ENCODE measurements at regions not wholly inside any gene's neighbourhood (a gene's known extent, or its start where the extent isn't known, plus 50 kb on each side); places are given as distances from the start of the nearest gene placed in this dataset.
"Not testable (repeated sequence)": the region's sequence is repeated elsewhere in the genome, so short reads cannot be mapped to it uniquely, and the experiment has no call there.

GRCh38 chr17:62149961-62150360 lies 84.9 kb upstream of the MED13 start:
- Histone ChIP-seq H3K27ac (no peak overlapping the region), H3K27me3 (no peaks in the 10 kb centered on the region), H3K9me3 (no peaks in the 10 kb centered on the region), H3K36me3 (no peaks in the 10 kb centered on the region), H3K4me3 (no peak overlapping the region), H3K4me1 (no peaks in the 10 kb centered on the region)
- intact Hi-C loops (cut with DNase I) = no loop called here
- TF ChIP-seq CTCF (IDR thresholded peaks at IDR 0.05) = no peak
- DNase-seq (ENCODE audit: low spot score in 2 of 2) = no peak

- TF ChIP-seq CTCF (IDR thresholded peaks at IDR 0.05) = no peak
- H3K36me3 ChIP-seq = no peaks in the 10 kb centered on the region
- H3K4me3 ChIP-seq = no peak overlapping the region
- intact Hi-C loops (cut with DNase I) = no loop called here
- H3K27me3 ChIP-seq = no peaks in the 10 kb centered on the region
- no peaks in the 10 kb centered on the region for H3K4me1 ChIP-seq
- H3K9me3 ChIP-seq = no peaks in the 10 kb centered on the region
- no peak for DNase-seq (ENCODE audit: low spot score in 2 of 2)
- no peak overlapping the region for H3K27ac ChIP-seq
These were observed 82.2 kb upstream of the MED13 start for GRCh38 chr17:62147284-62147683.

GRCh38 chr17:62140836-62141235 lies 75.8 kb upstream of the MED13 start:
- no peaks in the 10 kb centered on the region for H3K9me3 ChIP-seq
- no peak overlapping the region for H3K27ac ChIP-seq
- H3K36me3 ChIP-seq = no peaks in the 10 kb centered on the region
- DNase-seq (ENCODE audit: low spot score in 2 of 2) = no peak
- no peak overlapping the region for H3K4me3 ChIP-seq
- intact Hi-C loops (cut with DNase I) = no loop called here
- TF ChIP-seq CTCF (IDR thresholded peaks at IDR 0.05) = no peak
- no peaks in the 10 kb centered on the region for H3K27me3 ChIP-seq
- H3K4me1 ChIP-seq = no peaks in the 10 kb centered on the region

- no peak for TF ChIP-seq CTCF (IDR thresholded peaks at IDR 0.05)
- no peak for DNase-seq (ENCODE audit: low spot score in 2 of 2)
- Histone ChIP-seq H3K36me3 (no peaks in the 10 kb centered on the region), H3K27ac (no peak overlapping the region), H3K4me1 (no peaks in the 10 kb centered on the region), H3K27me3 (no peaks in the 10 kb centered on the region), H3K4me3 (no peak overlapping the region), H3K9me3 (no peaks in the 10 kb centered on the region)
- intact Hi-C loops (cut with DNase I) = no loop called here
These were observed 75.3 kb upstream of the MED13 start for GRCh38 chr17:62140376-62140775.

- H3K4me3 ChIP-seq; intact Hi-C loops (cut with DNase I); DNase-seq (ENCODE audit: low spot score in 2 of 2); H3K27ac ChIP-seq; H3K9me3 ChIP-seq; H3K4me1 ChIP-seq; H3K36me3 ChIP-seq; H3K27me3 ChIP-seq: not testable (repeated sequence)
These were observed 74.7 kb upstream of the MED13 start for GRCh38 chr17:62139690-62140354.

GRCh38 chr17:62139141-62139540 lies 74.1 kb upstream of the MED13 start:
- no peak for TF ChIP-seq CTCF (IDR thresholded peaks at IDR 0.05)
- no peak overlapping the region for H3K4me3 ChIP-seq
- H3K27me3 ChIP-seq = no peaks in the 10 kb centered on the region
- H3K36me3 ChIP-seq = no peaks in the 10 kb centered on the region
- H3K4me1 ChIP-seq = no peaks in the 10 kb centered on the region
- H3K27ac ChIP-seq = no peak overlapping the region
- DNase-seq (ENCODE audit: low spot score in 2 of 2) = no peak
- no peaks in the 10 kb centered on the region for H3K9me3 ChIP-seq
- intact Hi-C loops (cut with DNase I) = no loop called here

- DNase-seq (ENCODE audit: low spot score in 2 of 2); H3K27me3 ChIP-seq; H3K9me3 ChIP-seq; H3K4me1 ChIP-seq; intact Hi-C loops (cut with DNase I); H3K36me3 ChIP-seq; H3K27ac ChIP-seq: not testable (repeated sequence)
- peak overlapping the region; percentile 39 to 49 for H3K4me3 ChIP-seq
These were observed 73.6 kb upstream of the MED13 start for GRCh38 chr17:62138676-62139121.

GRCh38 chr17:62137734-62138624 lies 72.9 kb upstream of the MED13 start:
- H3K9me3 ChIP-seq; DNase-seq (ENCODE audit: low spot score in 2 of 2); H3K36me3 ChIP-seq; H3K4me1 ChIP-seq; H3K27ac ChIP-seq; intact Hi-C loops (cut with DNase I); H3K27me3 ChIP-seq: not testable (repeated sequence)
- H3K4me3 ChIP-seq = peak overlapping the region; percentile 39 to 49
